Transverse colon (tissue), 4 donors: ENCODE measurements at regions not wholly inside any gene's neighbourhood (a gene's known extent, or its start where the extent isn't known, plus 50 kb on each side); places are given as distances from the start of the nearest gene placed in this dataset.

Source experiments
- DNase-seq: peaks from one replicate; pipeline ENCODE4 v3.0.0-alpha.2; 2019
- H3K27ac ChIP-seq, 4 donors: fragments of 200-600 bp; sonication (generic); 2 replicates each; pipeline ENCODE4 v1.5.1; 2016 to 2018; ENCODE audit warnings: inconsistent platforms in 4 of 4
- H3K27me3 ChIP-seq: fragments of 200-600 bp; sonication (generic); 2 replicates; pipeline ENCODE4 v1.5.1; 2017; ENCODE audit warnings: inconsistent platforms
- H3K36me3 ChIP-seq, 4 donors: fragments of 200-600 bp; sonication (generic); 2 replicates each; pipeline ENCODE4 v1.5.1; 2017 to 2019; ENCODE audit warnings: inconsistent platforms in 4 of 4
- H3K4me1 ChIP-seq, 4 donors: fragments of 200-600 bp; sonication (generic); 2 replicates each; pipeline ENCODE4 v1.5.1; 2017 to 2020; ENCODE audit warnings: inconsistent platforms in 4 of 4
- H3K4me3 ChIP-seq, 4 donors: fragments of 200-600 bp; sonication (generic); 1 replicate in 1 of 4; 2 replicates in 3 of 4; pipeline versions ENCODE4 v1.5.1 to v1.6.1; 2017 to 2019; ENCODE audit warnings: inconsistent platforms in 4 of 4
- H3K9me3 ChIP-seq, 2 donors: fragments of 200-600 bp; sonication (generic); 2 replicates each; pipeline ENCODE4 v1.5.1; 2017 to 2019; ENCODE audit warnings: inconsistent platforms in 2 of 2
- CTCF ChIP-seq, 5 experiments: fragments of 200-600 bp in 3 of 5; fragments of 450-650 bp in 2 of 5; sonication (generic) in 3 of 5; IDR thresholded peaks; 1 replicate in 2 of 5; 2 replicates in 3 of 5; pipeline ENCODE4 v1.5.1; 2016 to 2017; ENCODE audit warnings: antibody characterized with exemption in 5 of 5, inconsistent platforms in 3 of 5, mild to moderate bottlenecking in 2 of 5, moderate library complexity in 1 of 5
- EP300 ChIP-seq: sonication (generic); formaldehyde crosslinking; IDR thresholded peaks from one replicate; pipeline ENCODE4 v1.6.1; 2017; ENCODE audit warnings: antibody characterized with exemption, low read depth
- POLR2A ChIP-seq: fragments of 450-650 bp; IDR thresholded peaks from one replicate; pipeline ENCODE4 v1.6.1; 2016; ENCODE audit warnings: antibody characterized with exemption, mild to moderate bottlenecking, moderate library complexity
- POLR2AphosphoS5 ChIP-seq, 3 donors: sonication (generic); formaldehyde crosslinking; IDR thresholded peaks; one replicate each; pipeline ENCODE4 v1.6.1; 2016; ENCODE audit warnings: antibody characterized with exemption in 3 of 3
- WGBS, 2 donors: methylation state at CpG; one replicate each; pipeline ENCODE4 v1.1.5; 2018; ENCODE audit warnings: low coverage in 1 of 2; 5-methylcytosine and 5-hydroxymethylcytosine counted together
- in situ Hi-C, 4 donors: fragments of 200-750 bp; cut with MboI; loops; one replicate each; pipeline versions ENCODE4 v1.15.0 to v1.15.1; 2017; ENCODE audit warnings: low sequenced_read_pairs in 3 of 4, low pct_ligation_motif_present in 1 of 4, low pct_unique_long_range_greater_than_20kb in 1 of 4
- intact Hi-C: fragments of 100-400 bp; cut with DNase I; formaldehyde crosslinking; loops from one replicate; pipeline ENCODE4 v1.15.1; 2023; ENCODE audit warnings: low total_unique reads

DNA sequence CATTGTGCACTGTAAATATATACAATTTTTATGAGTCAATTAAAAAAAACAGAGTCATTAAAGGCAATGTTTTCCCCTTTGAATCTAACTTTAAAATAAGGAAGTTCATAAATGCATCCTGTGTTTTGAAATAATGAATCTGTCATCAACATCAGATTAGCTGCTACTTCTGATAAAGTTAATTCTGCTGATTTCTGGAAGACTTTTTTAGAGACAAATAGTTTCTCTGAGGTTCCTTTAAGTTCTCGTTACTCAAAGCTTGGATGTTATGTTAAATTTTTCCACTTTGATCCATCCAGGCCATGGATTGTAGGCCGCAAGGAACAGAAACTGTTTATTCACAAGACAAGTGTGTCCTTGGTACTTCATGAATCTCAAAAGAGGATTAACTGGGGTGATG lies 115.5 kb downstream of the CARTPT start:
- no peaks in the 10 kb centered on the region for H3K9me3 ChIP-seq
- intact Hi-C loops (no loop called here), in situ Hi-C loops (no loop called here)
- no peak overlapping the region for H3K4me3 ChIP-seq
- DNase-seq, result no peak
- H3K27ac ChIP-seq, result no peak overlapping the region
- no peak for TF ChIP-seq POLR2A
- no peak for TF ChIP-seq EP300
- TF ChIP-seq CTCF (IDR thresholded peaks at IDR 0.05), result no peak
- TF ChIP-seq POLR2AphosphoS5 (IDR thresholded peaks at IDR 0.05), result no peak
- peaks cover 0 to 8% (median 5%) of the 10 kb centered on the region in 4 donors for H3K4me1 ChIP-seq
- no peaks in the 10 kb centered on the region for H3K36me3 ChIP-seq
- 47 to 66% methylated on average over 2 of the region's 2 CpGs for WGBS, 2 donors
- H3K27me3 ChIP-seq, result no peaks in the 10 kb centered on the region

DNA sequence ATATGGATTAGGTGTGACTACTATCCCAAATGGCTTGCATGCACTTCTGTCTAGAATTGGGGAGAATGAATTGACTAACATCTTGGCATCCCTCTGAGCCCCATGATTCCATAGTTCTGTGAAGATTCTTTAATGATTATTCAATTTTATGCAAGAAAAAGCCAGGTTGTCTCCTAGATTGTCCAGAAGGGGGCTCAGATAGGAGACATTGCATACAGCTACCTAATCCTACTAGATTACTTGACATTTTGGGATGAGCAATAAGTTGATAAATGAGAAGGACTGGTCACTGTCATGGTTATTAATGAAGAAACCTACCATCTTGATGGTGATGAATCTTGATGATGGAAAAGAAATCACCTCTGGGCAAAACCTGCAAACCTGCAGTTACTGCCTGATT lies 117.0 kb downstream of the CARTPT start:
- Histone ChIP-seq H3K27me3 (no peaks in the 10 kb centered on the region), H3K36me3 (no peaks in the 10 kb centered on the region), H3K4me1 (peaks cover 0 to 1% (median 0%) of the 10 kb centered on the region in 4 donors), H3K27ac (no peak overlapping the region), H3K4me3 (no peak overlapping the region), H3K9me3 (no peaks in the 10 kb centered on the region)
- DNase-seq, result no peak
- TF ChIP-seq CTCF (IDR thresholded peaks at IDR 0.05), result no peak
- no peak for TF ChIP-seq POLR2AphosphoS5 (IDR thresholded peaks at IDR 0.05)
- intact Hi-C loops, result no loop called here
- in situ Hi-C loops, result no loop called here

DNA sequence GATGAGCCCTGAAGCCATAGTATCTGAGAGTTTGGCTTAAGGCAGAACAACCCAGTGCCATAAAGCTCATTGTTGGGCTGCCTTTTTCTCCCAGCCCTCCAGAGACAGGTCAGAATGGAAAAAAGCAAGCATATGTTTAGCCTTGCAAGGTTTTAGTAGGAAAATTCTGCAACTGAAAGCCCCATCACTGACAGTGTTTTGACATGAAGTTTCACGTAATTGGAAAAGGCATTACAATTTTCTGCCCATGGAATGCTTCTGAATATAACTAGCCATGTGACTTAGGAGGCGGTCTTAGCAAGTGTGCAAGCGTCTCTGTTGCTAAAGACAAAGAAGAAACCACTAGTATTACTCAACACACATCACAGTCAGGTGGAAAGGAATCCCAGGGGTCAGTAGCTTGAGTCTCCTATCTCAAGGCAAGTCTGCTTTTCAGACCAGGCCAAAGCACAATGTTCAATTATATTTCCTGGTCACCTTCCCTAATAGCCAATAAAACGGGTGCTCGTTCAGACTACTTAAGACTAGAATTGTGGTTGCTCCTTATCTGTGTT lies 117.6 kb downstream of the CARTPT start:
- H3K27ac ChIP-seq, result no peak overlapping the region
- no peaks in the 10 kb centered on the region for H3K4me1 ChIP-seq
- H3K9me3 ChIP-seq, result no peaks in the 10 kb centered on the region
- no peak for TF ChIP-seq CTCF (IDR thresholded peaks at IDR 0.05)
- TF ChIP-seq EP300, result no peak
- no peak for TF ChIP-seq POLR2A
- TF ChIP-seq POLR2AphosphoS5 (IDR thresholded peaks at IDR 0.05), result no peak
- WGBS, 2 donors, result 68 to 93% methylated on average over 3 to 5 of the region's 5 CpGs
- no peaks in the 10 kb centered on the region for H3K27me3 ChIP-seq
- H3K36me3 ChIP-seq, result no peaks in the 10 kb centered on the region
- in situ Hi-C loops, result no loop called here
- DNase-seq, result no peak
- intact Hi-C loops, result no loop called here
- no peak overlapping the region for H3K4me3 ChIP-seq

GRCh38 chr5:71838286-71838685 lies 119.2 kb downstream of the CARTPT start:
- TF ChIP-seq POLR2A, result no peak
- no peak for TF ChIP-seq POLR2AphosphoS5 (IDR thresholded peaks at IDR 0.05)
- no peak for TF ChIP-seq EP300
- WGBS, 2 donors, result 88% methylated on average over 4 of the region's 4 CpGs; no CpG with 5 or more reads in 1 of the 2 donors
- H3K27ac ChIP-seq, result no peak overlapping the region

More at GRCh38 chr5:71838286-71838685, 119.2 kb downstream of the CARTPT start:
- no peaks in the 10 kb centered on the region for H3K36me3 ChIP-seq
- H3K9me3 ChIP-seq, result no peaks in the 10 kb centered on the region
- intact Hi-C loops, result no loop called here
- no peak for DNase-seq
- H3K4me3 ChIP-seq, result no peak overlapping the region
- H3K4me1 ChIP-seq, result no peaks in the 10 kb centered on the region
- in situ Hi-C loops, result no loop called here
- H3K27me3 ChIP-seq, result no peaks in the 10 kb centered on the region
